ENCODE measurements at regions not wholly inside any gene's neighbourhood (a gene's known extent, or its start where the extent isn't known, plus 50 kb on each side); places are given as distances from the start of the nearest gene placed in this dataset.

GRCh38 chr3:83941990-83942745, 1016.6 kb upstream of the CADM2 start:
- no peak overlapping the region for H3K4me2 ChIP-seq (ENCODE audit: control insufficient read depth, insufficient read depth)
- ChIA-PET RAD21 (ENCODE audit: unreplicated experiment) (no interaction called here), POLR2A (no interaction called here), CTCF (no interaction called here), SMC1A (ENCODE audit: uncharacterized antibody, unreplicated experiment) (no interaction called here)
- H3K27me3 ChIP-seq (replicated peaks in 1 of 2; ENCODE audit: control insufficient read depth in 2 of 2, insufficient read depth in 2 of 2, low read length in 1 of 2): no peaks in the 10 kb centered on the region
- TF ChIP-seq, protein P1, sequence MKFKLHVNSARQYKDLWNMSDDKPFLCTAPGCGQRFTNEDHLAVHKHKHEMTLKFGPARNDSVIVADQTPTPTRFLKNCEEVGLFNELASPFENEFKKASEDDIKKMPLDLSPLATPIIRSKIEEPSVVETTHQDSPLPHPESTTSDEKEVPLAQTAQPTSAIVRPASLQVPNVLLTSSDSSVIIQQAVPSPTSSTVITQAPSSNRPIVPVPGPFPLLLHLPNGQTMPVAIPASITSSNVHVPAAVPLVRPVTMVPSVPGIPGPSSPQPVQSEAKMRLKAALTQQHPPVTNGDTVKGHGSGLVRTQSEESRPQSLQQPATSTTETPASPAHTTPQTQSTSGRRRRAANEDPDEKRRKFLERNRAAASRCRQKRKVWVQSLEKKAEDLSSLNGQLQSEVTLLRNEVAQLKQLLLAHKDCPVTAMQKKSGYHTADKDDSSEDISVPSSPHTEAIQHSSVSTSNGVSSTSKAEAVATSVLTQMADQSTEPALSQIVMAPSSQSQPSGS (IDR thresholded peaks at IDR 0.05; ENCODE audit: low read length): no peak
- TF ChIP-seq, protein P2, sequence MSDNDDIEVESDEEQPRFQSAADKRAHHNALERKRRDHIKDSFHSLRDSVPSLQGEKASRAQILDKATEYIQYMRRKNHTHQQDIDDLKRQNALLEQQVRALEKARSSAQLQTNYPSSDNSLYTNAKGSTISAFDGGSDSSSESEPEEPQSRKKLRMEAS (IDR thresholded peaks at IDR 0.05; ENCODE audit: low read depth, low read length): no peak
- TF ChIP-seq ZNF274 (IDR thresholded peaks at IDR 0.05; ENCODE audit: insufficient read depth, insufficient read length): no peak
- no peak for TF ChIP-seq ESRRA (IDR thresholded peaks at IDR 0.05; ENCODE audit: low read length)
- TF ChIP-seq CBX5 (IDR thresholded peaks at IDR 0.05; ENCODE audit: low read depth): no peak
- no peak for TF ChIP-seq NFXL1 (IDR thresholded peaks at IDR 0.05; ENCODE audit: borderline replicate concordance)
- TF ChIP-seq BACH1 (IDR thresholded peaks at IDR 0.05; ENCODE audit: borderline replicate concordance): no peak
- TF ChIP-seq IKZF2 (IDR thresholded peaks at IDR 0.05): no peak
- TF ChIP-seq MTA2 (IDR thresholded peaks at IDR 0.05; ENCODE audit: low read depth): no peak
- no peak for TF ChIP-seq BRCA1 (IDR thresholded peaks at IDR 0.05; ENCODE audit: low read depth, low read length)
- no peak for TF ChIP-seq NFIC (IDR thresholded peaks at IDR 0.05; ENCODE audit: low read depth, low read length)
- TF ChIP-seq IRF4 (IDR thresholded peaks at IDR 0.05; ENCODE audit: low read depth, low read length): no peak
- no peak for TF ChIP-seq FOXK2 (IDR thresholded peaks at IDR 0.05)
- TF ChIP-seq SIN3A (IDR thresholded peaks at IDR 0.05; ENCODE audit: low read depth, low read length): no peak
- TF ChIP-seq BMI1 (IDR thresholded peaks at IDR 0.05; ENCODE audit: borderline replicate concordance): no peak
- TF ChIP-seq CHD1 (IDR thresholded peaks at IDR 0.05; ENCODE audit: low read depth, low read length): no peak
- no peak for TF ChIP-seq MEF2B (IDR thresholded peaks at IDR 0.05; ENCODE audit: partially characterized antibody, poor library complexity, severe bottlenecking)
- no peak for TF ChIP-seq MYC (IDR thresholded peaks at IDR 0.05; ENCODE audit: insufficient read depth, insufficient read length, insufficient replicate concordance, low read length, severe bottlenecking)
- BruUV-seq (replicated peaks): no TSS peak
- H2AFZ ChIP-seq (ENCODE audit: control insufficient read depth, low read depth, low read length): no peak overlapping the region
- DNase-seq (ENCODE audit: low read depth, low spot score) (no peak), ATAC-seq (no peak), FAIRE-seq (no peak)
- H3K9me3 ChIP-seq (replicated peaks; ENCODE audit: control insufficient read depth, insufficient read depth, low read length): no peaks in the 10 kb centered on the region
- intact Hi-C loops (cut with micrococcal nuclease; ENCODE audit: unreplicated experiment) (no loop called here), in situ Hi-C loops (cut with MboI) (no loop called here)
- no peaks in the 10 kb centered on the region for H4K20me1 ChIP-seq (ENCODE audit: control insufficient read depth, insufficient read depth)
- 20% methylated on average over 11 of the region's 11 CpGs for WGBS (ENCODE audit: insufficient coverage, insufficient replicate concordance, low lambda C conversion rate, missing lambda C conversion rate)
- no peaks in the 10 kb centered on the region for H3K79me2 ChIP-seq (ENCODE audit: control insufficient read depth, insufficient read depth, low read length)
- no peak overlapping the region for H3K4me3 ChIP-seq
- no peak overlapping the region for H3K27ac ChIP-seq (ENCODE audit: control insufficient read depth, insufficient read depth)
- H3K4me1 ChIP-seq (ENCODE audit: control insufficient read depth, insufficient read depth, low read length): no peaks in the 10 kb centered on the region
- H3K9ac ChIP-seq (ENCODE audit: control insufficient read depth, insufficient read depth, low read length): no peak overlapping the region
- no peaks in the 10 kb centered on the region for H3K36me3 ChIP-seq (ENCODE audit: control insufficient read depth in 2 of 2, insufficient read depth in 2 of 2, low read length in 1 of 2)

Data from GM12878 (cell line).